GM12873 (cell line): ENCODE measurements at regions not wholly inside any gene's neighbourhood (a gene's known extent, or its start where the extent isn't known, plus 50 kb on each side); places are given as distances from the start of the nearest gene placed in this dataset.

Experiments
- CTCF ChIP-seq: IDR thresholded peaks from 2 replicates; pipeline ENCODE4 v1.5.1; 2012; ENCODE audit warnings: low read depth, mild to moderate bottlenecking, moderate library complexity, low read length, control low read depth; ENCODE audit not compliant: insufficient read depth; ENCODE audit errors: missing control alignments

GRCh38 chr16:51535591-51535990, 384.5 kb upstream of the SALL1 start:
- TF ChIP-seq CTCF, result no peak

GRCh38 chr16:51532551-51532950, 381.5 kb upstream of the SALL1 start:
- no peak for TF ChIP-seq CTCF

- no peak for TF ChIP-seq CTCF
Measured at GRCh38 chr16:51531271-51531670, 380.2 kb upstream of the SALL1 start.

- TF ChIP-seq CTCF, result no peak
Measured at GRCh38 chr16:51527349-51527748, 376.3 kb upstream of the SALL1 start.

- no peak for TF ChIP-seq CTCF
Measured at GRCh38 chr16:51526621-51527020, 375.6 kb upstream of the SALL1 start.

GRCh38 chr16:51524555-51525373, 373.7 kb upstream of the SALL1 start:
- TF ChIP-seq CTCF, result no peak

- TF ChIP-seq CTCF, result no peak
Measured at GRCh38 chr16:51524070-51524469, 373.0 kb upstream of the SALL1 start.
